HG03066 (cell line): ENCODE measurements at regions not wholly inside any gene's neighbourhood (a gene's known extent, or its start where the extent isn't known, plus 50 kb on each side); places are given as distances from the start of the nearest gene placed in this dataset.

Experiments
- ATAC-seq: cut with Tn5 transposase; IDR thresholded peaks from one replicate; pipeline ENCODE4 v1.9.1; 2021; ENCODE audit warnings: low read depth; ENCODE audit not compliant: unreplicated experiment

GRCh38 chr2:81979086-81979485 lies 1674.5 kb upstream of the LRRTM1 start:
- ATAC-seq = no peak

- no peak for ATAC-seq
Measured at GRCh38 chr2:81976998-81977397, 1672.4 kb upstream of the LRRTM1 start.

GRCh38 chr2:81974216-81974615 lies 1669.7 kb upstream of the LRRTM1 start:
- ATAC-seq = no peak

- no peak for ATAC-seq
Measured at GRCh38 chr2:81942876-81943275, 1638.3 kb upstream of the LRRTM1 start.

- ATAC-seq = no peak
Measured at GRCh38 chr2:81942136-81942680, 1637.7 kb upstream of the LRRTM1 start.

GRCh38 chr2:81940266-81940955 lies 1635.9 kb upstream of the LRRTM1 start:
- ATAC-seq = no peak

- no peak for ATAC-seq
Measured at GRCh38 chr2:81937944-81938343, 1633.4 kb upstream of the LRRTM1 start.

- no peak for ATAC-seq
Measured at GRCh38 chr2:81903534-81903933, 1599.0 kb upstream of the LRRTM1 start.

- ATAC-seq = no peak
Measured at GRCh38 chr2:81901017-81901416, 1596.5 kb upstream of the LRRTM1 start.

- no peak for ATAC-seq
Measured at GRCh38 chr2:81895620-81896250, 1591.2 kb upstream of the LRRTM1 start.

GRCh38 chr2:81894451-81894990 lies 1590.0 kb upstream of the LRRTM1 start:
- no peak for ATAC-seq

GRCh38 chr2:81876624-81877023 lies 1572.1 kb upstream of the LRRTM1 start:
- ATAC-seq = no peak

GRCh38 chr2:81872006-81872405 lies 1567.5 kb upstream of the LRRTM1 start:
- ATAC-seq = no peak

GRCh38 chr2:81870119-81870518 lies 1565.6 kb upstream of the LRRTM1 start:
- no peak for ATAC-seq

GRCh38 chr2:81858998-81859397 lies 1554.4 kb upstream of the LRRTM1 start:
- no peak for ATAC-seq

GRCh38 chr2:81853341-81853740 lies 1548.8 kb upstream of the LRRTM1 start:
- no peak for ATAC-seq

GRCh38 chr2:81852651-81853050 lies 1548.1 kb upstream of the LRRTM1 start:
- no peak for ATAC-seq

GRCh38 chr2:81839780-81840179 lies 1535.2 kb upstream of the LRRTM1 start:
- no peak for ATAC-seq

- ATAC-seq = no peak
Measured at GRCh38 chr2:81835321-81836000, 1530.9 kb upstream of the LRRTM1 start.

GRCh38 chr2:81786811-81787210 lies 1482.3 kb upstream of the LRRTM1 start:
- ATAC-seq = no peak

- no peak for ATAC-seq
Measured at GRCh38 chr2:81767187-81767912, 1462.8 kb upstream of the LRRTM1 start.
